Stomach (tissue), 4 donors: ENCODE measurements at regions not wholly inside any gene's neighbourhood (a gene's known extent, or its start where the extent isn't known, plus 50 kb on each side); places are given as distances from the start of the nearest gene placed in this dataset.

Experiments used
- CTCF ChIP-seq, 7 experiments: fragments of 450-650 bp in 4 of 7; fragments of 200-600 bp in 3 of 7; sonication (generic) in 3 of 7; IDR thresholded peaks; one replicate each; pipeline ENCODE4 v1.5.1; 2016 to 2019; ENCODE audit warnings: antibody characterized with exemption in 7 of 7, control low read depth in 2 of 7, mild to moderate bottlenecking in 1 of 7
- EP300 ChIP-seq: sonication (generic); formaldehyde crosslinking; IDR thresholded peaks from one replicate; pipeline ENCODE4 v1.6.1; 2017; ENCODE audit warnings: antibody characterized with exemption
- POLR2A ChIP-seq, 4 donors: fragments of 450-650 bp; IDR thresholded peaks; one replicate each; pipeline ENCODE4 v1.6.1; 2016; ENCODE audit warnings: antibody characterized with exemption in 4 of 4, control low read depth in 2 of 4, mild to moderate bottlenecking in 1 of 4, moderate library complexity in 1 of 4
- POLR2AphosphoS5 ChIP-seq, 3 donors: sonication (generic); formaldehyde crosslinking; IDR thresholded peaks; one replicate each; pipeline ENCODE4 v1.6.1; 2016; ENCODE audit warnings: antibody characterized with exemption in 3 of 3

GRCh38 chr1:90557706-90558105 is 159.4 kb downstream of the BARHL2 start:
- TF ChIP-seq CTCF (IDR thresholded peaks at IDR 0.05) (no peak), POLR2A (IDR thresholded peaks at IDR 0.05) (no peak), EP300 (no peak), POLR2AphosphoS5 (IDR thresholded peaks at IDR 0.05) (no peak)
